Activated T-cell treated with anti-CD3 and anti-CD28 coated beads for 4 hours (primary cell): ENCODE measurements at regions not wholly inside any gene's neighbourhood (a gene's known extent, or its start where the extent isn't known, plus 50 kb on each side); places are given as distances from the start of the nearest gene placed in this dataset.
"Not testable (repeated sequence)": the region's sequence is repeated elsewhere in the genome, so short reads cannot be mapped to it uniquely, and the experiment has no call there.

ENCODE experiments used
- DNase-seq: peaks from one replicate; pipeline ENCODE4 v3.0.0-alpha.2; 2020

DNA sequence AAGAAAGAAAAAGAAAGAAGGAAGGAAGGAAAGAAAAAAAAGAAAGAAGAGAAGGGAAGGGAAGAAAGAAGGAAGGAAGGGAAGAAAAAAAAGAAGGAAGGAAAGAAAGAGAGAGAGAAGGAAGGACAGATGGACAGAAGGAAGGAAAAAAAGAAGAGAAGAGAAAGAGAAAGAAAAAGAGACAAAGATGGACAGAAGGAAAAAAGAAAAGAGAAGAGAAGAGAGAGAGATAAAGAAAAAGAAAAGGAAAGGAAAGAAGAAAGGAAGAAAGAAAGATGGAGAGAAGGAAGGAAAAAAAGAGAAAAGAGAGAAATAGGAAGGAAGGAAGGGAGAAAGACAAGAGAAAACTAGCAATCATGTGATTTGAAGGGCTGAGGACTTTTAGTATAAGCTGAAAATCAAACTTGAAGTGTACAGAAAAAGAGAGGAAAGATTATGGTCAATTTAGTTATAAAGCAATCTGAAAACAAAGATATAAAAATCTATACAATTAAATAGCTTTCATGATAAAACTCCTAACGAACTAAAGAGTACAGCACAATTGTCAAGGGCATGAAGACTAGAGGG lies 115.3 kb downstream of the LTN1 start:
- DNase-seq: no peak

- no peak for DNase-seq
Observed at GRCh38 chr21:28875078-28875477, 117.6 kb downstream of the LTN1 start.

DNA sequence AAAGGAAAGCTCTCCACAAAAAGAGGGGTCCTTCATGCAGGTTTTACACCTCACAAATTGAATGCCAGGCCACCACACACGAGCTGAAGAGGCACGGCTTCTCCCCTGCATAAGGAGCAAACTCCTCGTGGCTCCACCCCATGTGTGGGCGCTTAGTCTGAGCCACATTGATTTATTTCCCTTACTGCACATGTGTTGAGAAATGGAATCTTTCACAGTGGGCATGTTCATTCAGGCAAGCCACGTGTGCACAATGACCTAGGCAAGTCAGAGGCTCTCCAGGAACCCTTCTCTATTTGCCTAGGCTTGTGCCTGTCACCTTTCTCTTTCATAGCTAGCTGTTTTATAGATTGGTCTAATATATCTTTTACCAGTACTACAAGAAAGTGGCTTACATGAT lies 120.5 kb downstream of the LTN1 start:
- DNase-seq: no peak

GRCh38 chr21:28871388-28872010 lies 121.2 kb downstream of the LTN1 start:
- no peak for DNase-seq

DNA sequence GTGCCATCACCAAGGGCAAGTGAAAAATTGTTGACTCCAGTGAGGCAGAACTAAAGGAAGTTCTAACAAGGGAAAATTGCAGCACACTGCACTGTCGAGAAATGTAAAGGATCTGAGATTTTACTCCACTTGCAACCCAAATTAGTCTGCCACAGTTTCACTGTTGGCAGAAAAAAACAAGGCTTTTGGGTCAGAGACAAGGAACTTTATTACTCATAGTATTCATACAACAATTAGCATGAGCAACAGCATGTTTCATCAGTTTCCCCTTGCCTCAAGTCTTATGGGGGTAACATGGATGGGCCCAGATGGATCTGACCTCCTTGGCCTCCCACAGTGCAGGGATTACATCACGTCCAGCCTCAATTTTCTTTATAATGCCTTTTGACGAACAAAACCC lies 125.3 kb downstream of the LTN1 start:
- DNase-seq: no peak

DNA sequence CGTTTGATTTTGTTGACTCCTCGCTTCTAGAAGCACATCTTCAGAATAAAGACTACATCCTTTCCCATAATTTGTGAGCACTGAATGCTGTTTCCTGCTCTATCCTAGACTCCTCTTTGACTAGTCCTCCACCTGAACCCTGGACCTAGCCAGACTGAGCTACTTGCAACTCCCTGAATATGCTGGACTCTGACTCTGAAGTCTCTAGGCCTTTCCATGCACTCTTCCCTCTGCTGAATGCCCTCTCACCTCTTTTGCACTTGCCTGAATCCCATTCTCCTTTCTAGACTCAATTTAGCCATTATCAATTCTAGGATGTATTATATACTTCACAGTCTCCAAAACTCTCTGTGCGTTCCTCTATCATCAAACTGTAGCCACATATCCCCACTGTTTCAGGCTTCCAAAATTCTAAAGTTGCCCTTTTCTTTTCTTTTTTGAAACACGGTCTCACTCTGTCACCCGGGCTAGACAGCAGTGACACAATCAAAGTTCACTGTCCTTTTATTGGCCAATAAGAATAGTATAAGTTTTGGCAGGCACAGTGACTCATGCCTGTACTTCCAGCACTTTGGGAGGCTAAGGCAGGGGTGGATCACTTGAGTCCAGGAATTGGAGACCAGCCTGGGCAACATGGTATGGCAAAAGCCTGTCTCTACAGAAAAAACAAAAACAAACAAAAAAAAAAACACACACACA lies 127.0 kb downstream of the LTN1 start:
- DNase-seq: no peak

GRCh38 chr21:28858424-28858823 lies 134.3 kb downstream of the LTN1 start:
- no peak for DNase-seq

DNA sequence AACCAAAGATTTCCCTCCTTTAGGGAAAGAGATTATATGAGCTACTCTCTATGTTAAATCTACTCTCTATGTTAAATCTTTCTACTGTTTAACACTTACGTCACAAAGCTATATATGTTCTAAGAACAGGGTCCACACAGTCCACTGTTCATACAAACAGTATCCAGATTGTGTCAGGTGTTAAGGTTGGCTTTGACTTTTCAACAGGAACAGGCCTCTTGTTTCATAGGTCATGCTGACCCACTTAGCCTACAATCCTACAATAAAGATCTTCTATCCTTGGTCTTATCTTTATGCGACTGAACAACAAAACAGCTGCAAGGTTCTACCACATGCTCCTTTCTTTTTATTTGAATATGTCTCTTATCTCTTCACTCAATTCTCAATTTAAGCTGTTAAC lies 134.9 kb downstream of the LTN1 start:
- no peak for DNase-seq

DNA sequence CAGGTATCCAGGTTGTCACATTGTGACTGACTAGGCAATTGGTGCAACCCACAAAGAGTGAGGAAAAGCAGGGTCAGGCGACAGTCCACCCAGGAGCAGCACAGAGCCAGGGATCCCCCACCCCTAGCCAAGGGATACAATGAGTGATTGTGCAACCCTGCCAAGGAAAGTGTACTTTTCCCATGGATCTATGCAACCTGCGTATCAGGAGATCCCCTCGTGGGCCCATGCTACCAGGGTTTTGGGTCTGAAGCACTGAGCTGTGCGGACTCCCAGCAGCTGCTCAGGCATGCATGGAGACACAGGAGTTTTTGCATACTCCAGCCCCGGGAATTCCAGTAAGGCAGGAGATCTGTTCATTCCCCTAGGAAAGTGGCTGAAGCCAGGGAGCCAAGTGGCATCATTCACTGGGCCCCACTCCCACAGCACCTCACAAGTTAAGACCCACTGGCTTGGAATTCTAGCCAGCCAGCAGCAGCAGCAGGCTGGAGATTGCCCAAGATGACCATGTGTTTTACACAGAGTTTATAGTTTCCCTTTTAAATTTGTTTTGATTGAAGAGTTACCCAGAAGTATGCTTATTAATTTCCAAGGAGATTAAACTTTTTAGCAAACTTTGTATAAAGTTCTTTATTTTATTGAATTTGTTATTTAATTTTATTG lies 136.0 kb downstream of the LTN1 start:
- DNase-seq: no peak

DNA sequence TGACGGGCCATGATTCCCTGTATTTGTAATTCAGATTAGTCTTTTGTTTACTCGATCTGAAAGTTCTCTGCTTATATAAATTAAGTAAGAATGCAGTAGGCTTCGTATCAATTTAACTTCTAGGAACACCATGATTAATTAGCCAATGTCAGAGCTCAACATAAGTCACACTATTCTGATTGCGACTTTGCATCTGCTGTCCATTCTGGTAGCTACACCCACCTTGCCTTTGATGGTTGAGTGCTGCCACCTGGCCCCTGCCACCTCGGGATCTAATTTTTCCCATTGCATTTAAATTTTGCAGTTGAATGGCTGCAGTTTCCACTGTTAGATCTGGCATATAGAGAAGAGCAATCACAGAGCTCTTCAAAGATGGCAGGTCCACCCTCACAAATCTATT lies 140.0 kb downstream of the LTN1 start:
- DNase-seq: no peak

DNA sequence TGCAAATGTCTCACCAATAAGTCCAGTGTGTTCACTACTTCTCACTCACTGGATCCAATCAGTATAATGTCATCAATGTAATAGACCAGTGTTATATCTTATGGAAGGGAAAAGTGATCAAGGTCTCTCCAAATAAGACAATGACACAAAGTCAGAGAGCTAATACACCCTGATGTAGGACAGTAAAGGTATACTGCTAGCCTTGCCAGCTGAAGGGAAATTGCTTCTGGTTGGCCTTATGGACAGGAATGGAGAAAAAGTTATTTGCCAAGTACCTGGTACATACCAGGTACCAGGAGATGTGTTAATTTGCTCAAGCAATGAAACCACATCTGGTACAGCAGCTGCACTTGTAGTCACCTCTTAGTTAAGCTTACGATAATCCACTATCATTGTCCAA lies 141.0 kb downstream of the LTN1 start:
- DNase-seq: no peak

GRCh38 chr21:28839237-28839636 lies 153.4 kb downstream of the LTN1 start:
- DNase-seq: not testable (repeated sequence)

GRCh38 chr21:28837426-28837825 lies 155.3 kb downstream of the LTN1 start:
- DNase-seq: not testable (repeated sequence)

DNA sequence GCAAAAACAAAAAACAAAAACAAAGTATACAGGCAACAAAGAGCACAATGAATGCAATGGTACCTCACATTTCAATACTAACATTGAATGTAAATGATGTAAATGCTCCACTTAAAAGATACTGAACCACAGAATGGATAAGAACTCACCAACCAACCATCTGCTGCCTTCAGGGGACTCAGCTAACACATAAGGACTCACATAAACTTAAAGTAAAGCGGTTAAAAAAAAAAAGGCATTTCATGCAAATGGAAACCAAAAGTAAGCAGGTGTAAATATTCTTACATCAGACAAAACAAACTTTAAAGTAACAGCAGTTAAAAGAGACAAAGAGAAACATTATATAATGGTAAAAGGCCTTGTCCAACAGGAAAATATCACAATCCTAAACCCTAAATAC lies 156.1 kb downstream of the LTN1 start:
- not testable (repeated sequence) for DNase-seq

- DNase-seq: no peak
Observed at GRCh38 chr21:28834335-28835238, 158.1 kb downstream of the LTN1 start.

DNA sequence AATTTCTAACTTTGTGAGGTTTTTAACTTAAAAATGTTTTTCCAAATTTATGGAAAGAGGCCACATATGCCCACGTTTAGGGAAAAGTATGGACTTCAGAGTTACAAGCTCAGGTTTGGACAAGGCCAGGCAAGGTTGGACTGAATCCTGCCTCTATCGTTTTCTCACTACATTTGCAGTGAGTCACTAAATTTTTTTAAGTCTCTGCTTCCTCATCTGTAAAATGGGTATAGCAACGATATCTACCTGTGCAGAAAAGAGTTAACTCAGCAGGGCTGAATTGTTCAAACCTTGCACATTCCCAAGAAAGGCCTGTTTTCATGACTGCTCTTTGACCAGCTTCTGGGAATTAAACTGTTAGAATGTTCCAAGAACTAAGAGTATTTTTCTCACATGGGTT lies 159.1 kb downstream of the LTN1 start:
- no peak for DNase-seq

- DNase-seq: no peak
Observed at GRCh38 chr21:28833182-28833581, 159.5 kb downstream of the LTN1 start.

DNA sequence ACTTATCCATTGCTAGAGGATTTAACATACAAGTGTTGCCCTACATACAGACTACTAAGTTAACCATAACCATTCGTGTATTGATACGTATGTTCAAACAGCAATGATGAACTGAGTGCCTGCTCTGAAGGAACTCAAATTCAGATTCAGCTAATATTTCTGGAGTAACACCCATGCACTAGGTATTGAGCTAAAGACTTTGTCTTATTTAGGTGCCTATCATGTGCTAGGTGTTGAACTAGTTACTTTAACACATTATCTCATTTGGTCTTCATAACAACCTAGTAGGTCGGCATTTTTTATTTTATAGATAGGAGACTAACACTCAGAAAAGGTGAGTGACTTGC lies 160.0 kb downstream of the LTN1 start:
- DNase-seq: no peak

DNA sequence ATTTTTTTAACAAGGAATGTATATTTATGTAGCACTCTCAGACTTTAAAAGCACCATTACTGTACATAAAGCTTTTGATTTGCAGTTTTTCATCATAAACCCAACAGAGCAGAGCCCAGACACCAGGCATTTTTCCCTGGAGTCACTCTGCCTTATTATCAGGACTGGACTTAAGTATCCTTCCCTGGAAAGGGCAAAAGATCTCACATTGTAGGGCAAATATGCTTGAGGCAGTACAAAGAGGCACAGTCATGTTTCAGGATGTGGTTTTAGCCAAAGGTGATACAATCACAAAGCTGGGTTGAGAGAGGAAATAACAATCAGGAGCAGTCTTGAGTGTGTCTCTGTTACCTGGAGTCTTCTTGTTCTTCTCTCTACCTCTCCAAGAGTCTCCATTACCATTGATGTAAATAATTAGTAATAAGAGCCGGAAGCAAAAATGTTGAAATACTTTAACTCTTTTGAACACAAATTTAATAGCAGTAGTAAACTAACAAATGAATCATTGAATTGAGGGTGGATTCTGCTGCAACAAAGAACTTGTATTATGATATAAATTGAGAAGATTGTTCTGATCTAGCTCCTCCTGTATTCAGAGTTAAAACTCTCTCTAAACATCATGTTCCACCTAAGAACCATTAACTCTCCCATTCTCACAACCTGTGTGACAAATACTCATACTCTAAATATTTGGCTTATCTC lies 160.5 kb downstream of the LTN1 start:
- no peak for DNase-seq

GRCh38 chr21:28828981-28829380 lies 163.7 kb downstream of the LTN1 start:
- no peak for DNase-seq

DNA sequence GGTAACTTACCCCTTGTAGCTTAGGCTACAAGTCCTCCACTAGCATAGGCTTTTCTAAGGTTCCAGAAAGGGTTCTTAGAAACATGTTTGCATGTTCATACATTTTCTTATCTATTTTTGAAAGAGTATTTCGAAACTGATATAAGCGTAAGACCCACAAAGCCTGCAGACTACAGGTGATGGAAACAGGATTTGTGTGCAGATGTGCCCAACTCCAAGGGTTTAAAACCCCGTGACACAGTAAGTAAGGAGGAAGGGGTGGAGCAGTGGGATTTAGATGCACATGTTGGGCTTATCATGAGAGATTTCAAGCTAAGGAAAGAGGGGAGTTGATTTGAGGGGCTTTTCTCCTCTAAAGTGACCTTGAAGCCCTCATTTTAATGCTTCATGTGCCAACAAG lies 164.7 kb downstream of the LTN1 start:
- DNase-seq: no peak

DNA sequence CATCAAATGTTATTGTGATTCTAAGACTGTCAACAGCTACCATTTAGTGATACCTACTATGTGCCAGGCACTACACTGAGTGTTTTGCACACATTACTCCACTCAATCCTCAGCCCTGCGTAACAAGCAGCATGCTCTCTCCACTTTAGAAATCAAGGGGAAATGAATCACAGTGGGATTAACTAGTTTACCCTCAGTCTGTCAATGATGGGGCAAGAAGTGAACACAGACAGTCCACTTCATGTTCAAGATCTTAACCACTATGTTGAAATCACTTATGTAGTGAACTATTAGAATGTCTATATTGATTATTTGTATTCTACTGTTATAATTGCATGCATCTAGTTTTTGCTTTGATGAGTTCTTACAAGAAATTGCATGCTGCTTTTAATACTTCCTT lies 165.3 kb downstream of the LTN1 start:
- no peak for DNase-seq

- DNase-seq: no peak
Observed at GRCh38 chr21:28826569-28826968, 166.1 kb downstream of the LTN1 start.
